ENCODE measurements at regions not wholly inside any gene's neighbourhood (a gene's known extent, or its start where the extent isn't known, plus 50 kb on each side); places are given as distances from the start of the nearest gene placed in this dataset.
"Not testable (repeated sequence)": the region's sequence is repeated elsewhere in the genome, so short reads cannot be mapped to it uniquely, and the experiment has no call there.

GRCh38 chr2:91422102-91422501 lies 2730.6 kb downstream of the RPIA start:
- DNase-seq (ENCODE audit: low spot score), result not testable (repeated sequence)

DNA sequence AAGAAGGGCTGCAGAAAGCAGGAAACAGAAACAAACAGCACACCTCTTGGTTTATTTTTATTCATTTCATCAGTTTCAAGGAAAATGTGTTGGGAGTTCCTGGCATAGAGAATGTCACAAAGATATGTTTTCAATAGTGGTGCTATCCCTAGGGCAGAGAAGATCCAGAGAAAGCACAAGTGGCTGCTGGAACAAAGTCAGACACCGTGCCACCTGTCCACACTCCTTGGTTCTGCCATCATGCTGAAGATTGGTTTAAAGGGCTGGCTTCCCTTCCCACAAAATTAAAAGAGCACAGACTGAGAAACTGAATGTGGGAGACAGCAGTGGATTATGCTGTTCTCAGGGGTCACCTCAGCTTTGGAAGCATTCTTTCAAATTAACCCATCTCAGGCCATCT lies 2735.7 kb downstream of the RPIA start:
- not testable (repeated sequence) for DNase-seq (ENCODE audit: low spot score)

DNA sequence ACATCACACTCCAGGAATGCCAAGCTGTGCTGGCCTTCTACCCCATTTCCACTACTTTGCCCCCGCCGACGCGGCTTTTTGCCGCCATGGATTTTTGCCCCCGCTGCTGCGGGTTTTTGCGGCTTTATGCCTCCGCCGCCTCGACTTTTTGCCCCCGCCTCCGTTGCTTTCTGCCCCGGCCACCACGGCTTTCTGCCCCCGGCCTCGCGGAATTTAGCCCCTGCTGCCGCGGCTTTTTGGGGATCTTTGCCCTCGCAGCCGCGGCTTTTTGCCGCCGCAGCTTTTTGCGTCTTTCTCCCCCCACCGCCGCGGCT lies 2750.4 kb downstream of the RPIA start:
- not testable (repeated sequence) for DNase-seq (ENCODE audit: low spot score)

- DNase-seq (ENCODE audit: low spot score), result peak; percentile 8
Observed at GRCh38 chr2:91442246-91442905, 2750.9 kb downstream of the RPIA start.

DNA sequence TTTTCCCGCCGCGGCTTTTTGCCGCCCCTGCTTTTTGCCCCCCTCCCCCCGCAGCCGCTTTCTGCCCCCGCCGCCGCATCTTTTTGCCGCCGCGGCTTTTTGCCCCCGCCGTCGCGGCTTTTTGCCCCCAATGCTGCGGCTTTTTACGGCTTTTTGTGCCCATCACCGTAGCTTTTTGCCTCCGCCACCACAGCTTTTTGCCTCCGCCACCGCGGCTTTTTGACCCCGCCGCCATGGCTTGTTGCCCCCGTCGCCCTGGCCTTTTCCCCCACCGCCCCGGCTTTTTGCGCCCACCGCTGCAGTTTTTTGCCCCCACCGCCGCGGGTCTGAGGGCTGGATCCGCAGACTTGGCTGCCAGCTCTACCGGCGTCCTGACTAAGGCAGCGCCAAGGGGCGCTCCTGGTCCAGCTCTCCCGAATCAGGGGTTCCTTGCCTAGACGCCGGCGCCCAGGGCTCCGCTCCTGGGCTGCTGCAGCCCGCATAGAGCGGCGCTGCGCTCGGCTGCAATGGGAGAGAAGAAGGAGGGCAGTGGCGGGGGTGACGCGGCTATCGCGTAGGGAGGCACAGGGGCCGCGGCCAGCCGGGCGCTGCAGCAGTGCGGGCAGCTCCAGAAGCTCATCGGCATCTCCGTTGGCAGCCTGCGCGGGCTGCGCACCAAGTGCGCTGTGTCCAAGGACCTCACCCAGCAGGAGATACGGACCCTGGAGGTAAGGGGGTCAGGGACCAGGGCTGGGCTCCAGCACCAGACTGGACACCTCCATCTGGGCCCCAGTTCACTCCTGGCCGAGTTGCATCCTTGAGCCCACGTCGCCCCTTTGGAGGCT lies 2751.6 kb downstream of the RPIA start:
- DNase-seq (ENCODE audit: low spot score), result peak; percentile 1

DNA sequence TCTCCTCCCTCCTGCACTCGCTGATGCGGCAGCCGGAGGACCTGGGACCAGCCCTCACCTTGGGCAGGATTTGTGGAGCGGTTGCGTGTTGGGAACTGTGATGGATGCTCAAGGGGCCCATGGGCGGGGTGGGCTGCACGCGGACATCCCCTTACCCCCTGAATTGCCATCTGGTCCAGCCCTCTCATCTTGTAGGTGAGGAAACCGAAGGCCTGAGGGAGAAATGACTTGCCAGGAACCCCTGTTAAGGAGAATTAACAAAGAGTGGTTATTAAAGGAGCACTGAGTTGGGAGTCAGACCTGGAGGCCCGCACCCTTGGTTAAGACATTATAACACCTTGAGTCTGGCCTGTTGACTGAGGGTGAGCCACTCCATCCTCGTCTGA lies 2752.2 kb downstream of the RPIA start:
- not testable (repeated sequence) for DNase-seq (ENCODE audit: low spot score)

- DNase-seq (ENCODE audit: low spot score), result not testable (repeated sequence)
Observed at GRCh38 chr2:91445705-91446104, 2754.2 kb downstream of the RPIA start.

GRCh38 chr2:91446489-91446888 lies 2755.0 kb downstream of the RPIA start:
- DNase-seq (ENCODE audit: low spot score), result not testable (repeated sequence)

GRCh38 chr2:91446915-91447314 lies 2755.4 kb downstream of the RPIA start:
- DNase-seq (ENCODE audit: low spot score), result not testable (repeated sequence)

GRCh38 chr2:91447508-91447907 lies 2756.0 kb downstream of the RPIA start:
- not testable (repeated sequence) for DNase-seq (ENCODE audit: low spot score)

DNA sequence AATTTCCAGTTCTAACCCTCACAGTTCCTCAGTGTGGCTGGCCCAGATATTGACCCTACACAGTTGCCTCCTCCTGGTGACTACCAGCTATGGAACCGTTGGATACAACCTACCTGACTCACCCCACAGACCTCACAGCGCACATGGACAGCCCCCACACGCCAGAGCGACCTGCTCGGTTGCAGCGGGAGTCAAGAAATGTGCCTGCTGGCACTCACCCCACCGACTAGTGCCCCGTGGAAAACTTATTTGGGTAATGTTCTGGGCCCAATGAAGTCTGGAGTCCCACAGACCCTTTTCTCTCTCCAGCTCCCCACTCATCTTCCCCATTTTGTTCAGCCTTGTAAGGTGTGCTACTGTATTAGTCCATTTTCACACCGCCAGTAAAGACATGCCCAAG lies 2770.8 kb downstream of the RPIA start:
- DNase-seq (ENCODE audit: low spot score), result not testable (repeated sequence)

- not testable (repeated sequence) for DNase-seq (ENCODE audit: low spot score)
Observed at GRCh38 chr2:91463007-91463406, 2771.5 kb downstream of the RPIA start.

DNA sequence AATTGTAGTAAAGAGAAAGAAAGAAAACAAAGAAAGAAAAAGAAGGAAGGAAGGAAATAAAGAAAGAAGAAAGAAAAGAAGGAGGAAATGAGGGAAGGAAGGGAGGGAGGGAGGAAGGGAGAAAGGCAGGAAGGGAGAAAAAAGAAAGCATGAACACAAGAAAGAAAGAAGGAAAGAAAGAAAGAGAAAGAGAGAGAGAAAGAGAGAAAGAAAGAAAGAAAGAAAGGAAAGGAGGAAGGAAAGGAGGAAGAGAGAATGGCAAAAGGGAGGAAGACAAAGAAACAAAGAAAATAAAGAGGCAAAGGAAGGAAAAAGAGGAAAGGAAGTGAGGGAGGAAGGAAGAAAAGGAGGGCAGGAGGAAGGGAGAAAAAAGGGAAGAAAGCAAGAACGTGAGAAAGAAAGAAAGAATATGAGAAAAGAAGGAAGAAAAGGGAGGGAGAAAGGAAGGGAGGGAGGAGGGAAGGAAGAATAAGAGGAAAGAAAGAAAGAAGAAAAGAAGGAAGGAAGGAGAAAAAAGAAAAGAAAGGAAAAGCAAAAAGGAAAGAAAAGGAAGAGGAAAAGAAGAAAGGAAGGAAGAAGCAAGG lies 2775.4 kb downstream of the RPIA start:
- not testable (repeated sequence) for DNase-seq (ENCODE audit: low spot score)

GRCh38 chr2:91476244-91476935 lies 2784.9 kb downstream of the RPIA start:
- not testable (repeated sequence) for DNase-seq (ENCODE audit: low spot score)

- DNase-seq (ENCODE audit: low spot score), result not testable (repeated sequence)
Observed at GRCh38 chr2:91476936-91477246, 2785.4 kb downstream of the RPIA start.

GRCh38 chr2:91477291-91477690 lies 2785.8 kb downstream of the RPIA start:
- DNase-seq (ENCODE audit: low spot score), result not testable (repeated sequence)

DNA sequence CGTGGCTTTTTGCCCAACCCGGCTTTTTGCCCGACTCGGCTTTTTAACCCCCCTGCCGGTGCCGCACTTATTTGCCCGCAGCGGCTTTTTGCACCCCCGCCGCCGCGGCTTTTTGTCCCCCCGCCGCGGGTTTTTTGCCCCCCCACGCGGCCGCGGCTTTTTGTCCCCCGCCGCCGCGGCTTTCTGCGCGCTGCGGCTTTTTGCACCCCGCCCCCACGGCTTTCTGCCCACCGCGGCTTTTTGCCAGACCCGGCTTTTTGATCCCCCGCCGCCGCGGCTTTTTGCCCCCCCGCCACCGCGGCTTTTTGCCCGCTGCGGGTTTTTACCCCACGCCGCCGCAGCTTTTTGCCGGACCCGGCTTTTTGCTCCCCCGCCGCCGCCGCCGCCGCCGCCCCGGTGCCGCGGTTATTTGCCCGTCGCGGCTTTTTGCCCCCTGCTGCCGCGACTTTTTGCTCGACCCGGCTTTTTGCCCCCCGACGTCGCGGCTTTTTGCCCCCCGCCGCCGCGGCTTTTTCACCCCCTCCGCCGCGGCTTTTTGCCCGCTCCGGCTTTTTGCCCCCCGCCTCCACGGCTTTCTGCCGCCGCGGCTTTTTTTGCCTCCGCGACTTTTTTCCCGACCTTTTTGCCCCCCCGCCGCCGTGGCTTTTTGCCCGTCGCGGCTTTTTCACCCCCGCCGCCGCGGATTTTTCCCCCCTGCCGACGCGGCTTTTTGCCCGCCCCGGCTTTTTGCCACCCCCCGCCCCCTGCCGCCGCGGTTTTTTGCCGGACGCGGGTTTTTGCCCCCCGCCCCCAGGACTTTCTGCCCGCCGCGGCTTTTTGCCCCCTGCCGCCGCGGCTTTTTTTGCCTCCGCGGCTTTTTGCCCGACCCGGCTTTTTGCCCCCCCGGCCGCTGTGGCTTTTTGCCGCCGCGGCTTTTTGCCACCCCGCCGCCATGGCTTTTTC lies 2786.5 kb downstream of the RPIA start:
- DNase-seq (ENCODE audit: low spot score), result no peak

GRCh38 chr2:91478851-91479718 lies 2787.6 kb downstream of the RPIA start:
- not testable (repeated sequence) for DNase-seq (ENCODE audit: low spot score)

GRCh38 chr2:91485226-91485625 lies 2793.8 kb downstream of the RPIA start:
- not testable (repeated sequence) for DNase-seq (ENCODE audit: low spot score)

All from germinal center (tissue), 1 donor.